Right cardiac atrium (tissue), 5 donors: ENCODE measurements at regions not wholly inside any gene's neighbourhood (a gene's known extent, or its start where the extent isn't known, plus 50 kb on each side); places are given as distances from the start of the nearest gene placed in this dataset.

Experiments
- ATAC-seq, 2 donors: fragments of 200-7000 bp; cut with Tn5 transposase; one replicate each; pipeline versions ENCODE4 v1.8.0 to v1.9.1; 2020; ENCODE audit warnings: moderate library complexity in 2 of 2, mild to moderate bottlenecking in 1 of 2
- DNase-seq, 3 donors: peaks; one replicate each; pipeline ENCODE4 v3.0.0-alpha.2; 2020
- H3K27ac ChIP-seq: one replicate; pipeline ENCODE4 v1.5.1; 2013; ENCODE audit warnings: mild to moderate bottlenecking, low read length, control low read depth, moderate library complexity
- H3K27me3 ChIP-seq: one replicate; pipeline ENCODE4 v1.6.1; 2013; ENCODE audit not compliant: control insufficient read depth, insufficient read depth
- H3K4me1 ChIP-seq: one replicate; pipeline ENCODE4 v1.6.1; 2013; ENCODE audit warnings: low read length; ENCODE audit not compliant: control insufficient read depth, insufficient read depth
- H3K4me3 ChIP-seq: one replicate; pipeline ENCODE4 v1.5.1; 2013; ENCODE audit warnings: low read length, control low read depth
- H3K9me3 ChIP-seq: one replicate; pipeline ENCODE4 v1.6.1; 2013; ENCODE audit warnings: low read length; ENCODE audit not compliant: control insufficient read depth
- WGBS: extraction: QIAGEN DNeasy Blood & Tissue Kit; methylation state at CpG from one replicate; pipeline ENCODE4 v1.1.7; 2013; 5-methylcytosine and 5-hydroxymethylcytosine counted together
- intact Hi-C, 4 donors: fragments of 100-400 bp; cut with DNase I; formaldehyde crosslinking; loops; one replicate each; pipeline versions ENCODE4 v1.11.0 to v1.14.0; 2022 to 2023
- donor health status: healthy with polysubstance abuse.
- donor health status: DM: no; HTN: yes; CAD: no.
- donor health status: DM: no; HTN: no; CAD: no.
- donor health status: DM: no; HTN: yes; CAD: no; lungs with severe emphysema.
- donor health status: DM: yes; HTN: yes; CAD: no.

GRCh38 chr11:26017322-26017860 is 314.5 kb upstream of the ANO3 start:
- intact Hi-C loops, result no loop called here
- Histone ChIP-seq H3K27ac (no peak overlapping the region), H3K9me3 (no peaks in the 10 kb centered on the region), H3K4me1 (no peaks in the 10 kb centered on the region), H3K4me3 (no peak overlapping the region), H3K27me3 (no peaks in the 10 kb centered on the region)
- 56% methylated on average over 1 of the region's 1 CpG for WGBS
- ATAC-seq, result no peak
- no peak for DNase-seq

GRCh38 chr11:26017903-26018302 is 314.0 kb upstream of the ANO3 start:
- intact Hi-C loops, result no loop called here
- ATAC-seq (no peak), DNase-seq (no peak)
- Histone ChIP-seq H3K27me3 (no peaks in the 10 kb centered on the region), H3K9me3 (no peaks in the 10 kb centered on the region), H3K27ac (no peak overlapping the region), H3K4me3 (no peak overlapping the region), H3K4me1 (no peaks in the 10 kb centered on the region)
- 85% methylated on average over 2 of the region's 2 CpGs for WGBS

- no peaks in the 10 kb centered on the region for H3K4me1 ChIP-seq
- ATAC-seq, result no peak
- no peak overlapping the region for H3K27ac ChIP-seq
- no peak overlapping the region for H3K4me3 ChIP-seq
- intact Hi-C loops, result no loop called here
- H3K9me3 ChIP-seq, result no peaks in the 10 kb centered on the region
- no peaks in the 10 kb centered on the region for H3K27me3 ChIP-seq
- DNase-seq, result no peak
Measured at GRCh38 chr11:26018336-26018735, 313.6 kb upstream of the ANO3 start.

GRCh38 chr11:26019386-26019785 is 312.5 kb upstream of the ANO3 start:
- Histone ChIP-seq H3K27ac (no peak overlapping the region), H3K4me3 (no peak overlapping the region), H3K27me3 (no peaks in the 10 kb centered on the region), H3K9me3 (no peaks in the 10 kb centered on the region), H3K4me1 (no peaks in the 10 kb centered on the region)
- 86% methylated on average over 3 of the region's 3 CpGs for WGBS
- ATAC-seq (no peak), DNase-seq (no peak)
- intact Hi-C loops, result no loop called here

- ATAC-seq (no peak), DNase-seq (no peak)
- Histone ChIP-seq H3K9me3 (no peaks in the 10 kb centered on the region), H3K4me3 (no peak overlapping the region), H3K27me3 (no peaks in the 10 kb centered on the region), H3K27ac (no peak overlapping the region), H3K4me1 (no peaks in the 10 kb centered on the region)
- 81% methylated on average over 1 of the region's 1 CpG for WGBS
- intact Hi-C loops, result no loop called here
Measured at GRCh38 chr11:26021017-26021416, 310.9 kb upstream of the ANO3 start.

- H3K4me3 ChIP-seq, result no peak overlapping the region
- no peaks in the 10 kb centered on the region for H3K9me3 ChIP-seq
- DNase-seq (no peak), ATAC-seq (no peak)
- no peak overlapping the region for H3K27ac ChIP-seq
- H3K4me1 ChIP-seq, result no peaks in the 10 kb centered on the region
- no peaks in the 10 kb centered on the region for H3K27me3 ChIP-seq
- 56% methylated on average over 2 of the region's 2 CpGs for WGBS
- intact Hi-C loops, result no loop called here
Measured at GRCh38 chr11:26023057-26023456, 308.9 kb upstream of the ANO3 start.

- Histone ChIP-seq H3K4me1 (no peaks in the 10 kb centered on the region), H3K9me3 (no peaks in the 10 kb centered on the region), H3K27ac (no peak overlapping the region), H3K4me3 (no peak overlapping the region), H3K27me3 (no peaks in the 10 kb centered on the region)
- intact Hi-C loops, result no loop called here
- ATAC-seq, result no peak
- WGBS, result 83% methylated on average over 2 of the region's 2 CpGs
- DNase-seq, result no peak
Measured at GRCh38 chr11:26025676-26026075, 306.3 kb upstream of the ANO3 start.

- H3K9me3 ChIP-seq, result no peaks in the 10 kb centered on the region
- DNase-seq (no peak), ATAC-seq (no peak)
- intact Hi-C loops, result no loop called here
- no peaks in the 10 kb centered on the region for H3K4me1 ChIP-seq
- no peaks in the 10 kb centered on the region for H3K27me3 ChIP-seq
- H3K27ac ChIP-seq, result no peak overlapping the region
- WGBS, result 86% methylated on average over 1 of the region's 1 CpG
- H3K4me3 ChIP-seq, result no peak overlapping the region
Measured at GRCh38 chr11:26026078-26026477, 305.9 kb upstream of the ANO3 start.

- Histone ChIP-seq H3K27me3 (no peaks in the 10 kb centered on the region), H3K4me3 (no peak overlapping the region), H3K9me3 (no peaks in the 10 kb centered on the region), H3K4me1 (no peaks in the 10 kb centered on the region), H3K27ac (no peak overlapping the region)
- DNase-seq, result no peak
- no peak for ATAC-seq
- intact Hi-C loops, result no loop called here
Measured at GRCh38 chr11:26027887-26028286, 304.0 kb upstream of the ANO3 start.

- no peaks in the 10 kb centered on the region for H3K4me1 ChIP-seq
- DNase-seq (peak in 1 of 3 donors; percentile 19), ATAC-seq (no peak)
- intact Hi-C loops, result no loop called here
- no peak overlapping the region for H3K27ac ChIP-seq
- H3K9me3 ChIP-seq, result no peaks in the 10 kb centered on the region
- H3K4me3 ChIP-seq, result no peak overlapping the region
- 67% methylated on average over 2 of the region's 2 CpGs for WGBS
- no peaks in the 10 kb centered on the region for H3K27me3 ChIP-seq
Measured at GRCh38 chr11:26028393-26028911, 303.5 kb upstream of the ANO3 start.

GRCh38 chr11:26030399-26030798 is 301.5 kb upstream of the ANO3 start:
- intact Hi-C loops, result no loop called here
- Histone ChIP-seq H3K9me3 (no peaks in the 10 kb centered on the region), H3K4me1 (no peaks in the 10 kb centered on the region), H3K27me3 (no peaks in the 10 kb centered on the region), H3K4me3 (no peak overlapping the region), H3K27ac (no peak overlapping the region)
- WGBS, result 78% methylated on average over 3 of the region's 3 CpGs
- ATAC-seq, result no peak
- no peak for DNase-seq

- Histone ChIP-seq H3K27me3 (no peaks in the 10 kb centered on the region), H3K9me3 (no peaks in the 10 kb centered on the region), H3K27ac (no peak overlapping the region), H3K4me3 (no peak overlapping the region), H3K4me1 (no peaks in the 10 kb centered on the region)
- WGBS, result 35% methylated on average over 2 of the region's 2 CpGs
- DNase-seq, result no peak
- ATAC-seq, result no peak
- intact Hi-C loops, result no loop called here
Measured at GRCh38 chr11:26032241-26032640, 299.7 kb upstream of the ANO3 start.
